Suprapubic skin (tissue), 4 donors: ENCODE measurements at regions not wholly inside any gene's neighbourhood (a gene's known extent, or its start where the extent isn't known, plus 50 kb on each side); places are given as distances from the start of the nearest gene placed in this dataset.

Experiments used
- DNase-seq, 2 donors: peaks; one replicate each; pipeline ENCODE4 v3.0.0-alpha.2; 2019; ENCODE audit warnings: low spot score in 2 of 2
- H3K27ac ChIP-seq: fragments of 200-600 bp; sonication (generic); one replicate; pipeline ENCODE4 v1.5.1; 2019
- H3K27me3 ChIP-seq: fragments of 200-600 bp; sonication (generic); one replicate; pipeline ENCODE4 v1.5.1; 2019
- H3K36me3 ChIP-seq: fragments of 200-600 bp; sonication (generic); one replicate; pipeline ENCODE4 v1.5.1; 2019
- H3K4me1 ChIP-seq: fragments of 200-600 bp; sonication (generic); one replicate; pipeline ENCODE4 v1.5.1; 2019
- H3K4me3 ChIP-seq: fragments of 200-600 bp; sonication (generic); one replicate; pipeline ENCODE4 v1.5.1; 2019; ENCODE audit warnings: mild to moderate bottlenecking
- H3K9me3 ChIP-seq: fragments of 200-600 bp; sonication (generic); one replicate; pipeline ENCODE4 v1.5.1; 2019
- EP300 ChIP-seq: sonication (generic); formaldehyde crosslinking; IDR thresholded peaks from one replicate; pipeline ENCODE4 v1.6.1; 2017; ENCODE audit warnings: antibody characterized with exemption
- POLR2A ChIP-seq, 2 donors: fragments of 450-650 bp; IDR thresholded peaks; one replicate each; pipeline ENCODE4 v1.6.1; 2017; ENCODE audit warnings: antibody characterized with exemption in 2 of 2, mild to moderate bottlenecking in 2 of 2, moderate library complexity in 2 of 2
- POLR2AphosphoS5 ChIP-seq, 3 donors: sonication (generic); formaldehyde crosslinking; IDR thresholded peaks; one replicate each; pipeline ENCODE4 v1.6.1; 2017; ENCODE audit warnings: antibody characterized with exemption in 3 of 3
- WGBS: methylation state at CpG from one replicate; pipeline ENCODE4 v1.1.5; 2018; 5-methylcytosine and 5-hydroxymethylcytosine counted together
- TF ChIP-seq, protein P1 (sequence below), 2 donors: fragments of 200-600 bp in 1 of 2; fragments of 450-650 bp in 1 of 2; sonication (generic) in 1 of 2; IDR thresholded peaks; one replicate each; pipeline ENCODE4 v1.5.1; 2016 to 2019; ENCODE audit warnings: antibody characterized with exemption in 2 of 2, mild to moderate bottlenecking in 1 of 2, moderate library complexity in 1 of 2

DNA sequence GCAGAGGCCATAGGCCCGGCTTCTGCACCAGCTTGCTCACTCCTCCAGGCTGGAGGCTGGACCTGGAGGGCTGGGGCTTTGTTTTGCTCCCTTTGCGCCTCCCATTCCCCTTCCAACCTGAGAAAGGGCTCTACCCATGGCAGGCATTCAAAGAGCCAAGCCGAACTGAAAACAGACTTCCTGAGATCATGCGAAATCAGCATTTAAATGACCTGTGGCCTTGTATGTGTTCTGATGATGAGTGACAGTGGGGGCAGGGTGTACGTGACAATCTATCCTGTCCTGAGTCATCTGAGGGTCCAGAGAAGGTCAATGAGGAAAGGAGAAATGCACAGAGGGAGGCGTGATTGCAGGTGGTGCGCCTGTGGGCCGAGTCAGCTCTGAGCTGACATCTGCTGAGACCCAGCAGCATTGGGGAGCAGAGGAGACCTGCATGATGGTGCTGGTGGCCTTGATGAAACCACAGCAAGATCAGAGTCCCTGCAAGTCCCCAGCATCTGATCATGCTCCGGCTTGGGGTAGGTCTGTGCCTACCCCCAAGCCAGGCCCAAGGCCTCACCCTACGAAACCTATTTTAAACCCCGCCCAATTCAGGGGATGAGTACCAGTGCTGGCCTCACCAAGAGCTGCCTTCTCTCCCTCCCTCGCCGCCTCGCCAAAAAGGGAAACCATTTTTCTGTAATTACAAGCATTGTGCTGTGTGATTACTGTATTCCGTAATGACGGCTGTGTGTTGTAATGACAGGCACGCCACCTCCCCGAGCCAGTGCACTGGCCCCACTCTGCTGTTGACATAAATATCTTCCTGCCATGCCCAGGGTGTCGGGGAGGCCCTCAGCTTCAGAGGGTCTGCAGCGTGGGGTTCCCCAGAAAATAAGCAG, 95.2 kb upstream of the ANO1 start:
- no peaks in the 10 kb centered on the region for H3K9me3 ChIP-seq
- no peak overlapping the region for H3K27ac ChIP-seq
- TF ChIP-seq, protein P1, sequence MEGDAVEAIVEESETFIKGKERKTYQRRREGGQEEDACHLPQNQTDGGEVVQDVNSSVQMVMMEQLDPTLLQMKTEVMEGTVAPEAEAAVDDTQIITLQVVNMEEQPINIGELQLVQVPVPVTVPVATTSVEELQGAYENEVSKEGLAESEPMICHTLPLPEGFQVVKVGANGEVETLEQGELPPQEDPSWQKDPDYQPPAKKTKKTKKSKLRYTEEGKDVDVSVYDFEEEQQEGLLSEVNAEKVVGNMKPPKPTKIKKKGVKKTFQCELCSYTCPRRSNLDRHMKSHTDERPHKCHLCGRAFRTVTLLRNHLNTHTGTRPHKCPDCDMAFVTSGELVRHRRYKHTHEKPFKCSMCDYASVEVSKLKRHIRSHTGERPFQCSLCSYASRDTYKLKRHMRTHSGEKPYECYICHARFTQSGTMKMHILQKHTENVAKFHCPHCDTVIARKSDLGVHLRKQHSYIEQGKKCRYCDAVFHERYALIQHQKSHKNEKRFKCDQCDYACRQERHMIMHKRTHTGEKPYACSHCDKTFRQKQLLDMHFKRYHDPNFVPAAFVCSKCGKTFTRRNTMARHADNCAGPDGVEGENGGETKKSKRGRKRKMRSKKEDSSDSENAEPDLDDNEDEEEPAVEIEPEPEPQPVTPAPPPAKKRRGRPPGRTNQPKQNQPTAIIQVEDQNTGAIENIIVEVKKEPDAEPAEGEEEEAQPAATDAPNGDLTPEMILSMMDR (IDR thresholded peaks at IDR 0.05), result no peak
- TF ChIP-seq POLR2A (IDR thresholded peaks at IDR 0.05) (no peak), EP300 (no peak), POLR2AphosphoS5 (IDR thresholded peaks at IDR 0.05) (no peak)
- no peaks in the 10 kb centered on the region for H3K36me3 ChIP-seq
- peaks cover 11% of the 10 kb centered on the region for H3K4me1 ChIP-seq
- 86% methylated on average over 15 of the region's 20 CpGs for WGBS
- no peak overlapping the region for H3K4me3 ChIP-seq
- no peak for DNase-seq
- peaks cover 75% of the 10 kb centered on the region for H3K27me3 ChIP-seq

DNA sequence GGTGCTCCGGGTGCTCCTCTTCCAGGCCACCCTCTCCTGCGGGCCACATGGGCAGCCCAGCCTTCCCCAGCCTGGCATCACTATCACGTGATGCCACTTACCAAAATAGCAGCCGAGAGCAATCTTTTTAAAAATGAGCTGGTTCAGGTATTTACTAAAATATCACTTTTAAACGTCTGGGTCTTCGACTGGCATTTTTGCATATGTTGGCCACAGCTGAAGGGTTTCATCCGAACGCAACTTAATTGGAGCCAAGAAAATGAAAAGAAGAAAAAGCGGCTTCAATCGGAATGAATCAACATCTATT, 94.6 kb upstream of the ANO1 start:
- Histone ChIP-seq H3K4me3 (no peak overlapping the region), H3K27me3 (peaks cover 80% of the 10 kb centered on the region), H3K9me3 (no peaks in the 10 kb centered on the region), H3K4me1 (peaks cover 11% of the 10 kb centered on the region), H3K36me3 (no peaks in the 10 kb centered on the region), H3K27ac (no peak overlapping the region)
- WGBS, result 81% methylated on average over 10 of the region's 10 CpGs
- DNase-seq, result no peak
- TF ChIP-seq, protein P1 (IDR thresholded peaks at IDR 0.05), result no peak
- TF ChIP-seq POLR2A (IDR thresholded peaks at IDR 0.05), result no peak
- TF ChIP-seq EP300, result no peak
- TF ChIP-seq POLR2AphosphoS5 (IDR thresholded peaks at IDR 0.05), result no peak

DNA sequence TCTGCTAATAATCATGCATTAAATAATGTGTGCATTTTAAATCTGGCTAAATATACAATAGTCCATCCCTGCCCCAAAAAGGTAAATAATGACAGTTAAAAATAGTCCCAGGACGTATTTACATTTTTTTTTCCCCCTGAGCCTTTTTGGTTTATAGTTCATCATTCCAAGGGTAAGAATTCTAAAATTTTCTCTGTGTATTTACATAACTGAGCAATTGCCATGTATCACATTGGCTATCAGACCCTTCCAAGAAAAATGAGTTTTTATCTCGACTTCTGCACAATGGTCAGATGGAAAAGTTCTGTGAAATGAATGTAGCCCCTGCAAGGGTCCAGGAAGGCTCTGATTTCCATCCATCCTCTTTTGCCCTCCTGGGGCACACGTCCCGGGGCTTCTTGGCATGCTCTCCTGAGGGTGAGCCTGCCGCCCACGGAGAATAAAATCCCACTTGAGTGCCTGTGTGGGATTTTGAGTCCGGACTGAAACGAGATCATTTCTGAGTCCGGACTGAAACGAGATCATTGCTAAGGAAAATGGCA, 94.1 kb upstream of the ANO1 start:
- 36% methylated on average over 9 of the region's 10 CpGs for WGBS
- no peak for TF ChIP-seq POLR2AphosphoS5 (IDR thresholded peaks at IDR 0.05)
- TF ChIP-seq, protein P1 (IDR thresholded peaks at IDR 0.05), result no peak
- no peak for TF ChIP-seq POLR2A (IDR thresholded peaks at IDR 0.05)
- TF ChIP-seq EP300, result no peak
- Histone ChIP-seq H3K9me3 (no peaks in the 10 kb centered on the region), H3K36me3 (no peaks in the 10 kb centered on the region), H3K4me3 (no peak overlapping the region), H3K4me1 (peaks cover 11% of the 10 kb centered on the region), H3K27ac (no peak overlapping the region), H3K27me3 (peaks cover 84% of the 10 kb centered on the region)
- no peak for DNase-seq

DNA sequence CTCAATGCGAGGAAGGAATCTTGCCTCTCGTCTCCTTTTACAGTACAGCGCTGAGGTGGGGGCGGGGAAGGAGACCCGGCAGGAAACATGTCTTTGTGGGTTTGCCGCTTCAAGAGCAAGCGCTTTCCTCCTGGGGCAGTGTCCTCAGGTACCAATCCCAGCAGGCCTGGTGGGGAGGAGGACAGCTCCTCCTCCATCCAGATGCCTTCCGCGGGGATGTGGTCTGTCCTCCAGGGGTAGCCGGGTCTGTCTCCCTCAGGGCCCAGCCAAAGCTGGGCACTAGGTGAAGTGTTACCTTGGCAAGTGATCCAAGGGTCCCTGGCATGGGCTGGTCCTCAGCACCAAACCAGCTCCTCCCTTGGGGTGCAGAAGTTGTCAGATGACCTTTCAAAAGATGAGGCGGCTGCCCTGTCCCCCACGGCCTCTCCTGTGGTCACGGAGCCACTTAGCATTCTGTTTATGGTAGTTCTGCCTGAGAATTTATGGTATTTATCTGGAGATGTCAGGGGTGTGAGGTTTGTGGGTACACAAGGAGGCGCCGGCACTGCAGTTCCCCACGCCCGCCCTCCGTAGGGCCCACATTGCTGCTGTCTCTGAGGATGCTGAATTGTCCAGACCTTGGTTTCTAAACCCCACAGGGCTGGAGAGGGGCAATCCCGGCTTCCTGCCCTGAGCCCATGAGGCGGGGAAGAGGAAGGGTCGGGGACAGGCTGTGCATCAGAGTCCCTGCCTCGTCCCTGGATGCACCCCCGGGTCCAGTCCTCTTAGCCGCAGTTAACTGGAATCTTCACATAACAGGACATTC, 93.5 kb upstream of the ANO1 start:
- H3K4me3 ChIP-seq, result no peak overlapping the region
- 26% methylated on average over 13 of the region's 24 CpGs for WGBS
- TF ChIP-seq POLR2A (IDR thresholded peaks at IDR 0.05) (no peak), EP300 (no peak), POLR2AphosphoS5 (IDR thresholded peaks at IDR 0.05) (no peak)
- TF ChIP-seq, protein P1 (IDR thresholded peaks at IDR 0.05), result no peak
- H3K27ac ChIP-seq, result no peak overlapping the region
- no peaks in the 10 kb centered on the region for H3K36me3 ChIP-seq
- H3K27me3 ChIP-seq, result peaks cover 89% of the 10 kb centered on the region
- no peak for DNase-seq
- no peaks in the 10 kb centered on the region for H3K9me3 ChIP-seq
- H3K4me1 ChIP-seq, result peaks cover 11% of the 10 kb centered on the region

DNA sequence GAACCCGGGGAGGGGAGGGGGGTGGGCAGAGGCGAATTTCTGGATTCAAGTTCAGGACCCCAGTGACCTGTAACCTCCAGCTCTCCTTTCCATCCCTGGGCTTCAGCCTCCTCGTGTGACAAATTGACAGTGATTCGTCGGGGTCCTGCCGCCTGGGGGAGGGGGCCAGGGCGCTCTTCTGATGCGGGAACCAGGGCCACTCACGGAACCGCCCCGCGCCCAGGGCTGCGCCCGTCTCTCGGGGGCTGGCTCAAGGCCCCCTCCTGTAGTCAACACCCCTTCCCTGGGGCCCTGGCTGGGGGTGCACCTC, 92.8 kb upstream of the ANO1 start:
- Histone ChIP-seq H3K27ac (no peak overlapping the region), H3K27me3 (peaks cover 86% of the 10 kb centered on the region), H3K36me3 (no peaks in the 10 kb centered on the region), H3K4me3 (peak overlapping the region; percentile 33), H3K9me3 (no peaks in the 10 kb centered on the region), H3K4me1 (peaks cover 11% of the 10 kb centered on the region)
- no peak for DNase-seq
- TF ChIP-seq POLR2A (IDR thresholded peaks at IDR 0.05), result no peak
- TF ChIP-seq POLR2AphosphoS5 (IDR thresholded peaks at IDR 0.05), result no peak
- TF ChIP-seq EP300, result no peak
- TF ChIP-seq, protein P1 (IDR thresholded peaks at IDR 0.05), result no peak
- 0% methylated on average over 4 of the region's 15 CpGs for WGBS
